ENCODE measurements at regions not wholly inside any gene's neighbourhood (a gene's known extent, or its start where the extent isn't known, plus 50 kb on each side); places are given as distances from the start of the nearest gene placed in this dataset.

- TF ChIP-seq CTCF (IDR thresholded peaks at IDR 0.05; ENCODE audit: insufficient read depth, low read length) = no peak
- no peak for TF ChIP-seq SPI1 (IDR thresholded peaks at IDR 0.05; ENCODE audit: borderline replicate concordance, low read depth)
- TF ChIP-seq, protein P1, sequence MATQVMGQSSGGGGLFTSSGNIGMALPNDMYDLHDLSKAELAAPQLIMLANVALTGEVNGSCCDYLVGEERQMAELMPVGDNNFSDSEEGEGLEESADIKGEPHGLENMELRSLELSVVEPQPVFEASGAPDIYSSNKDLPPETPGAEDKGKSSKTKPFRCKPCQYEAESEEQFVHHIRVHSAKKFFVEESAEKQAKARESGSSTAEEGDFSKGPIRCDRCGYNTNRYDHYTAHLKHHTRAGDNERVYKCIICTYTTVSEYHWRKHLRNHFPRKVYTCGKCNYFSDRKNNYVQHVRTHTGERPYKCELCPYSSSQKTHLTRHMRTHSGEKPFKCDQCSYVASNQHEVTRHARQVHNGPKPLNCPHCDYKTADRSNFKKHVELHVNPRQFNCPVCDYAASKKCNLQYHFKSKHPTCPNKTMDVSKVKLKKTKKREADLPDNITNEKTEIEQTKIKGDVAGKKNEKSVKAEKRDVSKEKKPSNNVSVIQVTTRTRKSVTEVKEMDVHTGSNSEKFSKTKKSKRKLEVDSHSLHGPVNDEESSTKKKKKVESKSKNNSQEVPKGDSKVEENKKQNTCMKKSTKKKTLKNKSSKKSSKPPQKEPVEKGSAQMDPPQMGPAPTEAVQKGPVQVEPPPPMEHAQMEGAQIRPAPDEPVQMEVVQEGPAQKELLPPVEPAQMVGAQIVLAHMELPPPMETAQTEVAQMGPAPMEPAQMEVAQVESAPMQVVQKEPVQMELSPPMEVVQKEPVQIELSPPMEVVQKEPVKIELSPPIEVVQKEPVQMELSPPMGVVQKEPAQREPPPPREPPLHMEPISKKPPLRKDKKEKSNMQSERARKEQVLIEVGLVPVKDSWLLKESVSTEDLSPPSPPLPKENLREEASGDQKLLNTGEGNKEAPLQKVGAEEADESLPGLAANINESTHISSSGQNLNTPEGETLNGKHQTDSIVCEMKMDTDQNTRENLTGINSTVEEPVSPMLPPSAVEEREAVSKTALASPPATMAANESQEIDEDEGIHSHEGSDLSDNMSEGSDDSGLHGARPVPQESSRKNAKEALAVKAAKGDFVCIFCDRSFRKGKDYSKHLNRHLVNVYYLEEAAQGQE (IDR thresholded peaks at IDR 0.05; ENCODE audit: insufficient replicate concordance, low read depth) = no peak
- TF ChIP-seq POLR2AphosphoS5 (IDR thresholded peaks at IDR 0.05; ENCODE audit: low read depth) = no peak
These were observed 459.1 kb upstream of the ATXN8OS start for GRCh38 chr13:69648340-69649062.

Measured in HL-60 (cell line).